Neural progenitor cell (in vitro differentiated cells): ENCODE measurements at regions not wholly inside any gene's neighbourhood (a gene's known extent, or its start where the extent isn't known, plus 50 kb on each side); places are given as distances from the start of the nearest gene placed in this dataset.

Experiments
- CTCF ChIP-seq: fragments of 200-600 bp; sonication (generic); IDR thresholded peaks from 2 replicates; pipeline ENCODE4 v1.5.1; 2017; ENCODE audit warnings: antibody characterized with exemption, mild to moderate bottlenecking
- EZH2 ChIP-seq: fragments of 200-600 bp; sonication (generic); IDR thresholded peaks from 2 replicates; pipeline ENCODE4 v1.6.1; 2017; ENCODE audit warnings: antibody characterized with exemption, mild to moderate bottlenecking, moderate library complexity
- EZH2phosphoT487 ChIP-seq: fragments of 200-600 bp; sonication (generic); IDR thresholded peaks from 2 replicates; pipeline ENCODE4 v1.6.1; 2017; ENCODE audit warnings: antibody characterized with exemption

- TF ChIP-seq EZH2phosphoT487 (no peak), CTCF (no peak), EZH2 (no peak)
Measured at GRCh38 chr5:4927097-4927496, 213.0 kb upstream of the ADAMTS16 start.
